ENCODE measurements at regions not wholly inside any gene's neighbourhood (a gene's known extent, or its start where the extent isn't known, plus 50 kb on each side); places are given as distances from the start of the nearest gene placed in this dataset.

GRCh38 chr20:21933526-21933925 is 228.1 kb downstream of the PAX1 start:
- no peaks in the 10 kb centered on the region for H3K4me1 ChIP-seq
- intact Hi-C loops (cut with DNase I; ENCODE audit: low total_unique reads) = no loop called here
- no peak overlapping the region for H3K27ac ChIP-seq
- DNase-seq (ENCODE audit: low spot score in 2 of 2) = no peak
- no peak for TF ChIP-seq POLR2AphosphoS5 (IDR thresholded peaks at IDR 0.05)
- no peak for TF ChIP-seq POLR2A (IDR thresholded peaks at IDR 0.05)
- no peak for TF ChIP-seq CTCF (IDR thresholded peaks at IDR 0.05)
- H3K4me3 ChIP-seq = no peak overlapping the region
- no peaks in the 10 kb centered on the region for H3K36me3 ChIP-seq
- no peaks in the 10 kb centered on the region for H3K27me3 ChIP-seq
- H3K9me3 ChIP-seq = no peaks in the 10 kb centered on the region

- intact Hi-C loops (cut with DNase I; ENCODE audit: low total_unique reads) = no loop called here
- H3K9me3 ChIP-seq = no peaks in the 10 kb centered on the region
Measured at GRCh38 chr20:21921251-21921650, 215.8 kb downstream of the PAX1 start.

GRCh38 chr20:21920211-21920610 is 214.7 kb downstream of the PAX1 start:
- H3K27ac ChIP-seq = no peak overlapping the region
- H3K9me3 ChIP-seq = no peaks in the 10 kb centered on the region
- DNase-seq (ENCODE audit: low spot score in 2 of 2) = no peak
- TF ChIP-seq POLR2AphosphoS5 (IDR thresholded peaks at IDR 0.05) = no peak
- no peak for TF ChIP-seq CTCF (IDR thresholded peaks at IDR 0.05)
- no peak for TF ChIP-seq POLR2A (IDR thresholded peaks at IDR 0.05)
- H3K27me3 ChIP-seq = no peaks in the 10 kb centered on the region
- no peaks in the 10 kb centered on the region for H3K36me3 ChIP-seq
- H3K4me3 ChIP-seq = no peak overlapping the region
- no peaks in the 10 kb centered on the region for H3K4me1 ChIP-seq
- intact Hi-C loops (cut with DNase I; ENCODE audit: low total_unique reads) = no loop called here

More at GRCh38 chr20:21921251-21921650, 215.8 kb downstream of the PAX1 start:
- H3K27me3 ChIP-seq = no peaks in the 10 kb centered on the region
- no peaks in the 10 kb centered on the region for H3K4me1 ChIP-seq
- DNase-seq (ENCODE audit: low spot score in 2 of 2) = no peak
- TF ChIP-seq POLR2AphosphoS5 (IDR thresholded peaks at IDR 0.05) (no peak), CTCF (IDR thresholded peaks at IDR 0.05) (no peak), POLR2A (IDR thresholded peaks at IDR 0.05) (no peak)
- H3K36me3 ChIP-seq = no peaks in the 10 kb centered on the region
- H3K4me3 ChIP-seq = no peak overlapping the region
- no peak overlapping the region for H3K27ac ChIP-seq

GRCh38 chr20:21918398-21918797 is 212.9 kb downstream of the PAX1 start:
- Histone ChIP-seq H3K27me3 (no peaks in the 10 kb centered on the region), H3K4me3 (no peak overlapping the region), H3K9me3 (no peaks in the 10 kb centered on the region), H3K27ac (no peak overlapping the region), H3K4me1 (no peaks in the 10 kb centered on the region), H3K36me3 (no peaks in the 10 kb centered on the region)
- TF ChIP-seq POLR2A (IDR thresholded peaks at IDR 0.05) = no peak
- TF ChIP-seq CTCF (IDR thresholded peaks at IDR 0.05) = no peak
- TF ChIP-seq POLR2AphosphoS5 (IDR thresholded peaks at IDR 0.05) = no peak
- intact Hi-C loops (cut with DNase I; ENCODE audit: low total_unique reads) = no loop called here
- DNase-seq (ENCODE audit: low spot score in 2 of 2) = no peak

- Histone ChIP-seq H3K27me3 (no peaks in the 10 kb centered on the region), H3K4me1 (no peaks in the 10 kb centered on the region), H3K27ac (no peak overlapping the region), H3K4me3 (no peak overlapping the region), H3K36me3 (no peaks in the 10 kb centered on the region), H3K9me3 (no peaks in the 10 kb centered on the region)
- no peak for TF ChIP-seq CTCF (IDR thresholded peaks at IDR 0.05)
- TF ChIP-seq POLR2AphosphoS5 (IDR thresholded peaks at IDR 0.05) = no peak
- TF ChIP-seq POLR2A (IDR thresholded peaks at IDR 0.05) = no peak
- intact Hi-C loops (cut with DNase I; ENCODE audit: low total_unique reads) = no loop called here
- no peak for DNase-seq (ENCODE audit: low spot score in 2 of 2)
Measured at GRCh38 chr20:21902391-21902790, 196.9 kb downstream of the PAX1 start.

Measured in breast epithelium (tissue), 4 donors.